IPS-18a (cell line): ENCODE measurements at regions not wholly inside any gene's neighbourhood (a gene's known extent, or its start where the extent isn't known, plus 50 kb on each side); places are given as distances from the start of the nearest gene placed in this dataset.
"Not testable (repeated sequence)": the region's sequence is repeated elsewhere in the genome, so short reads cannot be mapped to it uniquely, and the experiment has no call there.

Source experiments
- H3K27ac ChIP-seq: one replicate; pipeline ENCODE4 v1.5.1; 2013; ENCODE audit warnings: low read length
- H3K27me3 ChIP-seq: one replicate; pipeline ENCODE4 v1.6.1; 2013; ENCODE audit warnings: mild to moderate bottlenecking, low read length; ENCODE audit not compliant: control insufficient read depth, insufficient read depth
- H3K36me3 ChIP-seq: one replicate; pipeline ENCODE4 v1.6.1; 2013; ENCODE audit warnings: low read depth, low read length; ENCODE audit not compliant: control insufficient read depth
- H3K4me1 ChIP-seq: one replicate; pipeline ENCODE4 v1.6.1; 2013; ENCODE audit warnings: low read depth, low read length; ENCODE audit not compliant: control insufficient read depth
- H3K4me3 ChIP-seq: one replicate; pipeline ENCODE4 v1.5.1; 2013; ENCODE audit warnings: low read length
- H3K9ac ChIP-seq: one replicate; pipeline ENCODE4 v1.6.1; 2013; ENCODE audit warnings: mild to moderate bottlenecking, low read length, moderate library complexity
- H3K9me3 ChIP-seq: one replicate; pipeline ENCODE4 v1.6.1; 2013; ENCODE audit warnings: low read depth, low read length; ENCODE audit not compliant: control insufficient read depth

DNA sequence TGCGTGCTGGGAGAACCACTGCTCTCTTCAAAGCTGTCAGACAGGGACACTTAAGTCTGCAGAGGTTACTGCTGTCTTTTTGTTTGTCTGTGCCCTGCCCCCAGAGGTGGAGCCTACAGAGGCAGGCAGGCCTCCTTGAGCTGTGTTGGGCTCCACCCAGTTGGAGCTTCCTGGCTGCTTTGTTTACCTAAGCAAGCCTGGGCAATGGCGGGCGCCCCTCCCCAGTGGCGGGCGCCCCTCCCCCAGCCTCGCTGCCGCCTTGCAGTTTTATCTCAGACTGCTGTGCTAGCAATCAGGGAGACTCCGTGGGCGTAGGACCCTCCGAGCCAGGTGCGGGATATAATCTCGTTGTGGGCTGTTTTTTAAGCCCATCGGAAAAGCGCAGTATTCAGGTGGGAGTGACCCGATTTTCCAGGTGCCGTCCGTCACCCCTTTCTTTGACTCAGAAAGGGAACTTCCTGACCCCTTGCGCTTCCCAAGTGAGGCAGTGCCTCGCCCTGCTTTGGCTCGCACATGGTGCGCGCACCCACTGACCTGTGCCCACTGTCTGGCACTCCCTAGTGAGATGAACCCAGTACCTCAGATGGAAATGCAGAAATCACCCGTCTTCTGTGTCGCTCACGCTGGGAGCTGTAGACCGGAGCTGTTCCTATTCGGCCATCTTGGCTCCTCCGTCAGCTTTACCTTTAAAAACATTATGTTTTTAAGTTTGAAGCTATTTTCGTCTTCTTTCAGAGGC lies 954.6 kb upstream of the COX7C start:
- not testable (repeated sequence) for H3K4me1 ChIP-seq, H3K4me3 ChIP-seq, H3K9ac ChIP-seq, H3K27me3 ChIP-seq, H3K27ac ChIP-seq, H3K36me3 ChIP-seq, H3K9me3 ChIP-seq

DNA sequence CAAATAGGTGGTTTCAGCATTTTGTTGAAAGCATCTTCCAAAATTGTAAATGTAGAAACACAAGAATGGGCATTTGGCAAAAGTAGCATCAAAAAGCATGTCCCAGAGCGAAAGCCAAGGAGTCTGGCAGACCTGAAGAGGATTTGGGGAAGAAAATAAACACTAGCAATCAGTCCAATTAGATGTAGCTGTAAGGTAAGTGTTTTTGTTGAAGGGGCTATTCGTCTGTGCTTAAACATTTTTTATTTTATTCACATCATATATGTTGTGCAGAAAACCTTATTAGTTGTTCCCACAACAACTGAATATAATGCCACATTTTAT lies 954.1 kb upstream of the COX7C start:
- no peak overlapping the region for H3K27ac ChIP-seq
- no peak overlapping the region for H3K9ac ChIP-seq
- H3K36me3 ChIP-seq: no peaks in the 10 kb centered on the region

DNA sequence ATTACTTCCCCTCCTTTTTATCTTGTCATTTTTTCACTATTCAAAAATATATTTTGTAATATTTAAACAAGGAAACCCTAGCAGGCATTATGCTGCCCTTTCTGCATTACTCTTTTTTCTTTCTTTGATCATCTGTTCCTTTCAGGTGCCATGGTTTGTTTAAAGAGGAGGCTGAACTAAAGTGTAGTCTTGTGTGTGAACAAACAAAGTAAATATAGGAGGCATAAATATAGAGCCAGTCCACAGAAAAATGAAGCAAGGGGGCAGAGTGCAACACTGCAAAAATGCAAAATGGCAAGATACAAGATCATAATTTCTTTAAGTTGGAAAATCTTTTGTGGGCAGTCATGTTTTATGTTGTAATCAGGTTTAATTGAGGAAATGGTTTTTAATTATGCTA lies 947.3 kb upstream of the COX7C start:
- Histone ChIP-seq H3K9ac (no peak overlapping the region), H3K4me3 (no peak overlapping the region), H3K36me3 (no peaks in the 10 kb centered on the region), H3K9me3 (no peaks in the 10 kb centered on the region), H3K27ac (no peak overlapping the region), H3K4me1 (no peaks in the 10 kb centered on the region), H3K27me3 (no peaks in the 10 kb centered on the region)

More for the DNA sequence above, 954.1 kb upstream of the COX7C start:
- H3K4me3 ChIP-seq: no peak overlapping the region
- no peaks in the 10 kb centered on the region for H3K4me1 ChIP-seq
- no peaks in the 10 kb centered on the region for H3K9me3 ChIP-seq
- no peaks in the 10 kb centered on the region for H3K27me3 ChIP-seq

DNA sequence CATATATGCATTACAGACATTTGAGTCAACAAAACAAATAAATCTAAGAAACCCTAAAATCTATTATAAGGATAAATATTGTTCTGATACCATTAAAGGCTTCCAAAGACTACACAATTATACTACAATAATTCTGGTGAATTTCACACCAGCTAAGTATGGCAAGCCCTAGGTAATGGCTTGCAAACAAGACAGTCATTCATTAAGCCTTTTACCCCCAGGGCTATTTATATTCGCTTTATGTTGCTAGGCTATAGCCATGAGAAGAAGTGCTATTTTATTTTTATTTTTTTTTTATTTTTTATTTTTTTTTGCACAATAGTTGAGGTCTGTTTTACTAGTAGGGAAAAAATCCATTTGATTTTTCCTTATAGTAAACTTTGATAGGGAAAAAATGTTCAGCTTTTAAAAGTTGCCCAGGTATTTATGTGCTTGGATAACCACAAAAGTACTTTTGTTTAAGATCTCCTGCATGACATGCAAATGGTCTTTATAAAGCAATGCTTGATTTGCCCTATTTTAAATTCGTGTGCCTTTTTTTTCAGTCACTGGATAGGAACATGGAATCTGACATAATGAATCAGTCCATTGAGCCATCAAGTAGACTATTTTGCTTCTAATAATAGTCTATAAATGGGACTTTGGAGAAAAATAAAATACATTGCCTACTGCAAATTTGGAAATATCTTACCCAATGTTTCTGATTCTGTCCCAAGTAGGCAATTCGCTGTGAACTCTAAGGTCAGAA lies 946.3 kb upstream of the COX7C start:
- H3K36me3 ChIP-seq: no peaks in the 10 kb centered on the region
- no peaks in the 10 kb centered on the region for H3K9me3 ChIP-seq

DNA sequence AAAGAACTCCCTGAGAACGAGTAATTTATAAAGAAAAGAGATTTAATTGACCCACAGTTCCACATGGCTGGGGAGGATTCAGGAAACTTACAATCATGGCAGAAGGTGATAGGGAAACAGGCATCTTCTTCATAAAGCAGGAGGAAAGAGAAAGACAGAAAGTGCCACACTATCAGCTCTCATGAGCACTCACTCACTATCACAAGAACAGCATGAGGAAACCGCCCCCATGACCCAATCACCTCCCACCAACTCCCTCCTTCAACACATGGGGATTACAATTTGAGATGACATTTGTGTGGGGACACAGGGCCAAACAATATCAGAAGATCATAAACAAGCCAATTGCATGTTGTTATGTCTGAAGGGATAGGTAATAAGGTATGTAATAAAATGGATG lies 935.9 kb upstream of the COX7C start:
- Histone ChIP-seq H3K9ac (no peak overlapping the region), H3K27me3 (no peaks in the 10 kb centered on the region), H3K27ac (no peak overlapping the region), H3K4me3 (no peak overlapping the region), H3K36me3 (no peaks in the 10 kb centered on the region), H3K4me1 (no peaks in the 10 kb centered on the region), H3K9me3 (no peaks in the 10 kb centered on the region)

More for the DNA sequence above, 946.3 kb upstream of the COX7C start:
- Histone ChIP-seq H3K27me3 (no peaks in the 10 kb centered on the region), H3K4me3 (no peak overlapping the region), H3K9ac (no peak overlapping the region), H3K4me1 (no peaks in the 10 kb centered on the region), H3K27ac (no peak overlapping the region)

DNA sequence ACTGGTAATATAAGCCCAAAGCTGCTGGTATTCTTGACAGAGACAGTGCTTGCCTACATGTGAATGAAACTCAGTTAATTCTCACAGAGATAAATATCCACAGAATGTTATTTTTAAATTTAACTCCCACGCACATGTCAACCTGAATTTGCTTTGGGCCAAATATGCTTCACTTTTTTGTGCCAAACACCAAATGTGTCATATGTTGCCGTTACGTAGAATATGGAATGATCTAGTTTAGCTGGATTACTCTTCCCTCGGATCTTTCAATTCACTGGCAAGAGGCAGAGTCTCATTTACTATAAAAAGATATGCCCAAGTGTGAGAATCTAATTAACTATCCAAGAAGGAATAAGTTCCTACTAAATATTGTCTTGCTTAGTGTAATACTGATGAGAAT lies 933.4 kb upstream of the COX7C start:
- H3K9me3 ChIP-seq: no peaks in the 10 kb centered on the region
- H3K36me3 ChIP-seq: no peaks in the 10 kb centered on the region
- no peak overlapping the region for H3K27ac ChIP-seq
- no peak overlapping the region for H3K9ac ChIP-seq
- no peaks in the 10 kb centered on the region for H3K4me1 ChIP-seq
- H3K4me3 ChIP-seq: no peak overlapping the region
- no peaks in the 10 kb centered on the region for H3K27me3 ChIP-seq

DNA sequence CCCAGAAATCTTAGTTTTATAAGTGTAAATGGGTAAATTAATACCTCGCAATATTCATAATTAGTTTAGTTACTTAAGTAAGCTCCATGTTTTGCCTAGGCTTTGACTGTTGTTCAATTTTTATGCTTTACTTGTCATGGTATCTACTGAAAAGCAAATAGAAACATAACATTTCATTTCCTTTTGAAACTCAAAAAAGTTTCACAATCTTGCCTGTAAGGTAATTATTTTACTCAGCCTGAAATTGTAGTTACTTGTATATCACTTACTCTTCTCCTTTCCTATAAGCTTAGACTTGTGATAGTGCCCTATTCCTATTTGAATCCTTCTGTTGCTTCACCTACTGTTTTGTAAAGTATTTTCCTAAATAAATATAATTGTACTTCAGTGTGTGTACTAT lies 914.4 kb upstream of the COX7C start:
- no peak overlapping the region for H3K4me3 ChIP-seq
- no peaks in the 10 kb centered on the region for H3K4me1 ChIP-seq
- H3K36me3 ChIP-seq: no peaks in the 10 kb centered on the region
- H3K9me3 ChIP-seq: no peaks in the 10 kb centered on the region
- H3K27me3 ChIP-seq: no peaks in the 10 kb centered on the region
- no peak overlapping the region for H3K27ac ChIP-seq
- H3K9ac ChIP-seq: no peak overlapping the region

DNA sequence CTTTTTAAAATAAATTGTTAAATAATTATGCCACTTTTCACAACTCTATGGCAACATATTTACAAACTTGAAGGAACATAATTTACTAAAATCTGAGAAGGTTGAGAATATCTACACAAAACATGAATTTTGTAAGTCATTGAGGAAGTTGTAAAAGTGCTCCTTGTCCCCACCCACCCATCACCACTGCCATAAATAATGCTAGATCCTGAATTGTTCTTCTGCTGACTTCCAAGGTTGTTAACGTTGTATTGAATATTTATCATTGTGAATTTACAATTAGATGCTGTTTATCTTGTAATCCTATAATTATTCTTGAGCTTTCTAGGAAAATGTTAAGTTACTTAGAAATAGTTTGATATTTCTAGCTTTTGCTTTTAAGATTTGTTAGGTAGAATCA lies 908.0 kb upstream of the COX7C start:
- Histone ChIP-seq H3K9ac (no peak overlapping the region), H3K27ac (no peak overlapping the region), H3K9me3 (no peaks in the 10 kb centered on the region), H3K27me3 (no peaks in the 10 kb centered on the region), H3K4me3 (no peak overlapping the region), H3K36me3 (no peaks in the 10 kb centered on the region), H3K4me1 (no peaks in the 10 kb centered on the region)

DNA sequence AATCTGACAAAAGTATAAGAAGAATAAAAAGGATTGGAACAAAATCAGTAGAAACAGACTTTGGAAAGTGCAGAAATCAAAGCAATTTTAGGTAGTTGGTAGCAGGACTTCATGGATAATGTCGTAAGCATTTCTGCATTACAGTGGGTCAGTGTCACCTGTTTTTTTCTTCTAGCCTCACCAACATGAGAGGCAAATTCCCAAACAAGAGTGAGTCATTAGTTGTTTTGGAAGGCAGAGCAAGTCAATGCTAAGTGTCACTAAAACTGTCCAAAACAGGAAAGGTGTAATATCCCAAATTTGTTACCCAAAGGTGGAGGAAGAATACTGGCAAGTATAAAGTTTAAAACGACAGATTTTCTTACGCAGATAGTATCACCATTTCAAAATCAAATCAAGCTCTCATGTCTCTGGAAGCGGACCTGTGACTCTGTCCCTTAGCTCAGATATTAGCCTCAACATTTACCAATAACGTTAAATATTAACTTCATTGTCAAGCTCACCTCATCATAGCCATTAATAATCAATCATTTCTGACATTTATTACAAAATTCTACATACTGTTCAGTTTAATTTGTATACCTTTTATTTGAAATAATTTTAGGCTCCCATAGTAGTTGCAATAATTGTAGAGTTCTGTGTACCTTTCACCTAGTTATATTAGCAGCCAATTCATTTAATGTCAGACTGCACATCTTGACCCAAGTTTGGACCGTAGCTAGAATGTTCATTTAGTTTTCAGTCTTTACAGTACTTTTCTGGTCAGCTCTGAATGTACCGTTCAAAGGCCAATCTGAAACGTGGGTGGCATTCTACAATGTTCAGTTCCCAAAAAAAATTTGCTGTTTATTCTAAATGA lies 901.2 kb upstream of the COX7C start:
- no peaks in the 10 kb centered on the region for H3K27me3 ChIP-seq
- H3K4me1 ChIP-seq: no peaks in the 10 kb centered on the region
- no peaks in the 10 kb centered on the region for H3K36me3 ChIP-seq
- H3K9me3 ChIP-seq: no peaks in the 10 kb centered on the region
- H3K4me3 ChIP-seq: no peak overlapping the region
- no peak overlapping the region for H3K27ac ChIP-seq
- no peak overlapping the region for H3K9ac ChIP-seq

DNA sequence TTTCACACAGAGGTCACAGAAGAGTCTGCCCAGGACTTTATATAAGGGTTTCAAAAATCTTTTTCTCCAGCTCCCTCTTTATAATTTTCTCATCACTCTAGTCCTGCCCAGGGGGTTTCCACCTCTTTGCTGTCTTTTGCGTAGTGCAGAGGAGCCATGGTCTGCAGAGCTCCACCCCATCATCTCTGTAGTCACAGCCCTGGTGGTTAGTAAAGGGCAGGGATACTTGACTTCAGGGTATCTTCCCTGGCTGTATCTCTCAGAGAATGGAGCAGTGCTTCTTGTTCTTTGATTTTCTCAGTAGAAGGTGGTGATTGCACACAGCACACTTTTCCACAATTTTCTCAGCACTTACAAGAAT lies 900.6 kb upstream of the COX7C start:
- H3K36me3 ChIP-seq: no peaks in the 10 kb centered on the region
- H3K9ac ChIP-seq: no peak overlapping the region
- H3K4me1 ChIP-seq: no peaks in the 10 kb centered on the region

DNA sequence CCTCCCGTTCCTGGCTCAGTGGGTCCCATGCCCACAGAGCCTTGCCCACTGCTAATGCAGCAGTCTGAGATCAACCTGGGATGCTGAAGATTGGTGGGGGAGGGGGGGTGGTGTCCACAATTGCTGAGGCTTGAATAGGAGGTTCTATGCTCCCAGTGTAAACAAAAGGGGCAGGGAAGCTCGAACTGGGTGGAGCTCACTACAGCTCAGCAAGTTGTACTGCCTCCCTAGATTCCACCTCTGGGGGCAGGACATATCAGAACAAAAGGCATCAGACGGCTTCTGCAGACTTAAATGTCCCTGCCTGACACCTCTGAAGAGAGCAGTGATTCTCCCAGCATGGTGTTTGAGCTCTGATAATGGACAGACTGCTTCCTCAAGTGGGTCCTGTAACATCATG lies 885.6 kb upstream of the COX7C start:
- Histone ChIP-seq H3K9ac (no peak overlapping the region), H3K36me3 (no peaks in the 10 kb centered on the region), H3K27me3 (no peaks in the 10 kb centered on the region), H3K9me3 (no peaks in the 10 kb centered on the region), H3K4me3 (no peak overlapping the region), H3K4me1 (no peaks in the 10 kb centered on the region), H3K27ac (no peak overlapping the region)

More for the DNA sequence above, 900.6 kb upstream of the COX7C start:
- H3K27me3 ChIP-seq: no peaks in the 10 kb centered on the region
- H3K27ac ChIP-seq: no peak overlapping the region
- H3K4me3 ChIP-seq: no peak overlapping the region
- no peaks in the 10 kb centered on the region for H3K9me3 ChIP-seq
